ENCODE measurements at regions not wholly inside any gene's neighbourhood (a gene's known extent, or its start where the extent isn't known, plus 50 kb on each side); places are given as distances from the start of the nearest gene placed in this dataset.

DNA sequence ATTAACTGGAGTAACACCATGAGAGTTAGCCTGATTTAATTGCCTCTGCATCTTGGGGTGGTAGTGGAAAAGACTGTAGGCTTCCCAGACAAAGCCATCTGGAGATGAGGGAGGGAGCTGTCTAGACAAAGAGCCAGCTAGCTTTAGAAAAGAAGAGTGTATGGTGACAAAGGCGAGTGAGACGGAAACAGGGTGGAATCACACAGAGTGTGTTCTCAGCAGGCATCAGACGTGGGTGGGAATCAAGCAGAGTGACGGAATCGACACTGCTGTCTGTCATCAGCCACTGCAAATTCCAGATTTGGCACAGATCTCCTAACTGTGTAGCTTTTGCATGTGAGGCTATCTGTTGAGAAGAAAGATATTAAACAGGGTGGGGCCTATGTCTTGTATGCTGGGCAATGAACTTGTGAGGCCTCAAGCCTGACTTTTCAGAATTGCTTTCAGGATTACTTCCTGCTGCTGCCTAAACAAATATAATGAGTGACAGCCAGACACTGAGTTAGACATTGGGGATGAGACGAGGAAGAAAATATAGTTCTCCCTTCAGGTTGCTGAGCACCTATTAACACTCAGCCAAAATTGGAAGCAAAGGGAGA is 236.5 kb upstream of the GRIP1 start:
- TF ChIP-seq, protein P1, sequence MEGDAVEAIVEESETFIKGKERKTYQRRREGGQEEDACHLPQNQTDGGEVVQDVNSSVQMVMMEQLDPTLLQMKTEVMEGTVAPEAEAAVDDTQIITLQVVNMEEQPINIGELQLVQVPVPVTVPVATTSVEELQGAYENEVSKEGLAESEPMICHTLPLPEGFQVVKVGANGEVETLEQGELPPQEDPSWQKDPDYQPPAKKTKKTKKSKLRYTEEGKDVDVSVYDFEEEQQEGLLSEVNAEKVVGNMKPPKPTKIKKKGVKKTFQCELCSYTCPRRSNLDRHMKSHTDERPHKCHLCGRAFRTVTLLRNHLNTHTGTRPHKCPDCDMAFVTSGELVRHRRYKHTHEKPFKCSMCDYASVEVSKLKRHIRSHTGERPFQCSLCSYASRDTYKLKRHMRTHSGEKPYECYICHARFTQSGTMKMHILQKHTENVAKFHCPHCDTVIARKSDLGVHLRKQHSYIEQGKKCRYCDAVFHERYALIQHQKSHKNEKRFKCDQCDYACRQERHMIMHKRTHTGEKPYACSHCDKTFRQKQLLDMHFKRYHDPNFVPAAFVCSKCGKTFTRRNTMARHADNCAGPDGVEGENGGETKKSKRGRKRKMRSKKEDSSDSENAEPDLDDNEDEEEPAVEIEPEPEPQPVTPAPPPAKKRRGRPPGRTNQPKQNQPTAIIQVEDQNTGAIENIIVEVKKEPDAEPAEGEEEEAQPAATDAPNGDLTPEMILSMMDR (conservative IDR thresholded peaks at IDR 0.05): no peak
- H3K27ac ChIP-seq: no peak overlapping the region

DNA sequence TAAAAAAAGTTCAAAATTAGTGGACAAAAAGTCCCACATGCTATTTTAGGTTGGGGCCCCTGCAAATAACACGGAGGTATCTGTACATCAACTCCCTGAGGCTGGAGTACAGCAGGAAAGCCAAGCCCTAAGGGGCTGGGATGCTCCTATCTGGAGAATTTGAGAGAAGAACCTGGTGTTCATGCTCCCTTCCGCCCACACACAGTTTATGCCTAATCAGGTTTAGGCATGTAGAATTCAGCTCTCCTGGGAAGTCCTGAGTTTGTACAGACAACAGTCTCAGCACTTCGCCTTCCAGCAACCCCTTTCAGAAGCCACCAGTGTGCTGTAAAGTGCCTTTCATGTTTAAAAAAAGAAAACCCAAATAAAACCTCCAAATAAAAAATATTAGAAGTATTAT is 237.3 kb upstream of the GRIP1 start:
- no peak overlapping the region for H3K27ac ChIP-seq
- TF ChIP-seq, protein P1 (conservative IDR thresholded peaks at IDR 0.05): no peak

DNA sequence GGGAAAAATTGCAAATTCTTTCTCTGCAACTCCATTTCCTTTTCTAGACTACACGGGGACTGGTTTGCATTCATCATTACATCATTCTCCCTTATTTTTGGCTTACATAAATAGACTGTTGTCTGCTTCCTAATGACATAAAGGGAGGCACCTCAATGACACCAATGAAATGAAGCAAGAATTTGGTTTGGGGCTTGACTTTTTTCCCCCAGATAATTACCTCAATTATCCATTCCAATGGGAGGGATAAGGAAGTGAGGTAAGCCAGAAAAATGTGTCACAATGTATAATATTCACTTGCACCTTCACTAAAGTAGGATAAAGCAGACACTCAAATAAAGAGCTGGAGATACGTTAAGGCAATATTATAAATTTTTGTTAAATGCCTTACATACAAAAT is 240.6 kb upstream of the GRIP1 start:
- no peak overlapping the region for H3K27ac ChIP-seq
- TF ChIP-seq, protein P1 (conservative IDR thresholded peaks at IDR 0.05): no peak

DNA sequence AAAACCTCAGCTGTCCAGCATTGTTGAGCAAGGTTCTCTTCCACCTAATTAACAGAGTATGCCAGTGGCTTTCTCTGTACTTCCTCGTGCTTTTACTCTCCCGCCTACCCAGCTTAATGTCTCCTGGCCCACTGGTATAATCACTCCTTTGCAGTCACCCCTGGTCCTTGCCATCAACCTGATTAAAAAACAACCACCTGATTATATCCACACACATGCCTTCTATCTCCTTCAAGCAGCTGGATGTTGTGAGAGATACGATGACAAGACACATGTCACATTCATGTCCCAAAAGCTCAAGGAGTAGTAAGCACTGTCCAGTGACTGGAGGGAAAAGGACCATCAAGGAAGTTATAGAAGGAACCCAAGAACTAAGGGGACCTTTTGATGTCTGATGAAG is 241.3 kb upstream of the GRIP1 start:
- TF ChIP-seq, protein P1 (conservative IDR thresholded peaks at IDR 0.05): no peak
- H3K27ac ChIP-seq: no peak overlapping the region

DNA sequence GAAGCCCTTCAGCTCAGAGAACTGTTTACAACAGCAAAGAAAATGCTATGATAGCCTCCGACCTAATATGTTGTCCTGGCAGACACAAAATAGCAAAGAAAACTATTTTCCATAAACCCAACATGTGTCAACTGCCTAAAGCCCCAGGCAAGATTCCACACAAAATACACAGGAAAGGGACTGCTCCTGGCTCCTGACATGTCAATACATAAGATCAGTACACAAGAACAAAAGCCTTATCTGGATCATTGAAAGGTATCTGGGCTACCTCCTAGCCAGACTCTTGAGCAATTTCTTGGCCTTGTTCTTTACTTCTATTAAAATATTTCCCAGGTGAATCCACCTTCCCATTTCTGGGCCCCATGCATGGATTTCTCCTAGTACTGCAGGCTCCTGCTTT is 242.3 kb upstream of the GRIP1 start:
- TF ChIP-seq, protein P1 (conservative IDR thresholded peaks at IDR 0.05): no peak
- H3K27ac ChIP-seq: no peak overlapping the region; the same call in 1 of the 2 replicates

DNA sequence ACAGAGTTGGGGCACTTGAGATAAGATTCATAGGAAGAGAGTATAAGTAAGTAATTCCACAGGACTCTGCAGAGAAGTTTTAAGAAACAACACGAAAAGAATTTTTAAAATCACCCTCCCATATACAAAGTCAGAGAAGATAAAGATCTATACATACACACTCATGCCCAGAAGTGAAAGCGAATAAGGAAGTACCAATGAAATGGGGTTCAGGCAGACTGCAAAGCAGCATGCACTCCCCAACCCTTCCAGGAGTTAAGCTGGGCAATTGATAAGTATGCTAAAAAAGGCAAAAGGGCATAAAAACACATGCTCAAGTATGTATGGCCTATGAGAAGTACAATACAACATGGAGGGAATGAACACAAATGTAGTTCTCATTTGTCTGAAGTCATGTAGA is 246.2 kb upstream of the GRIP1 start:
- TF ChIP-seq, protein P1 (conservative IDR thresholded peaks at IDR 0.05): no peak
- H3K27ac ChIP-seq: no peak overlapping the region

DNA sequence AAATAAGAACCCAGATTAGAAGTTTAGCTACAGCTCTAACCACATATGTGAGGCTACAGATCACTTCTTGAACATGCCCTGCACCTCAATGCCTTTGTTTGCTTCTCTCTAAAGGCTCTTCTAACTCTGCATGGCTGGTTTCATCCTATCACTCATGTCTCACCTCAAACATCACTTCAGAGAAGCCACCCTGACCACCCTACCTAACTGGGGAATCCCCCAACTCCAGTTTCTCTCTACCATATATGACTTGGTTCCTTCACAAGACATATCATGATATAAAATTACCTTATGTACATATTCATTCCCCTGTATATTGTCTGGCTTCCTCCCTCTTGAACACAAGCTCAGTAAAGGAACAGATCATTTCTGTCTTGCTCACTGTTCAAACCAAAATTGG is 250.2 kb upstream of the GRIP1 start:
- TF ChIP-seq, protein P1 (conservative IDR thresholded peaks at IDR 0.05): no peak
- no peak overlapping the region for H3K27ac ChIP-seq

Measured in VCaP (cell line).